ENCODE measurements at regions not wholly inside any gene's neighbourhood (a gene's known extent, or its start where the extent isn't known, plus 50 kb on each side); places are given as distances from the start of the nearest gene placed in this dataset.

DNA sequence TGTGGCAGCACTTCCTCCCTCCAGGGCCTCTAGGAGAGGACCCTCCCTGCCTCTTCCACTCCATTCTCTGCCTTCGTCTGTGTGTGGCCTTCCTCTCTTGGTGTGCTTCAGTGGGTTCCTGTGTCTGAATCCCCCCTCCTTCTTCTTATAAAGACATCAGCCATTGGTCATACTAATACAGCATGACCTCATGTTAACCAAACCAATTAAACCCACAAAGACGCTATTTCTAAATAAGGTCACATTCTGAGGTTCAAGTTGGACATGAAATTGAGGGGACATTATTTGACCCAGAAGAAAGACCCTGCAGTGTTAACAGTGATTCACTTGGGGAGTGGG lies 398.6 kb downstream of the SHANK2 start:
- TF ChIP-seq, protein P1, sequence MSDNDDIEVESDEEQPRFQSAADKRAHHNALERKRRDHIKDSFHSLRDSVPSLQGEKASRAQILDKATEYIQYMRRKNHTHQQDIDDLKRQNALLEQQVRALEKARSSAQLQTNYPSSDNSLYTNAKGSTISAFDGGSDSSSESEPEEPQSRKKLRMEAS (IDR thresholded peaks at IDR 0.05) = no peak
- TF ChIP-seq CTCF (IDR thresholded peaks at IDR 0.05; ENCODE audit: low read depth, low read length, missing input control) = no peak
- TF ChIP-seq ATF3 (IDR thresholded peaks at IDR 0.05) = no peak
- no peak for TF ChIP-seq HNF4G (IDR thresholded peaks at IDR 0.05)
- TF ChIP-seq REST (IDR thresholded peaks at IDR 0.05) = no peak
- TF ChIP-seq SP1 (IDR thresholded peaks at IDR 0.05) = no peak
- TF ChIP-seq YY1 (IDR thresholded peaks at IDR 0.05) = no peak
- TF ChIP-seq TAF1 (conservative IDR thresholded peaks at IDR 0.05) = no peak
- TF ChIP-seq, protein P2, sequence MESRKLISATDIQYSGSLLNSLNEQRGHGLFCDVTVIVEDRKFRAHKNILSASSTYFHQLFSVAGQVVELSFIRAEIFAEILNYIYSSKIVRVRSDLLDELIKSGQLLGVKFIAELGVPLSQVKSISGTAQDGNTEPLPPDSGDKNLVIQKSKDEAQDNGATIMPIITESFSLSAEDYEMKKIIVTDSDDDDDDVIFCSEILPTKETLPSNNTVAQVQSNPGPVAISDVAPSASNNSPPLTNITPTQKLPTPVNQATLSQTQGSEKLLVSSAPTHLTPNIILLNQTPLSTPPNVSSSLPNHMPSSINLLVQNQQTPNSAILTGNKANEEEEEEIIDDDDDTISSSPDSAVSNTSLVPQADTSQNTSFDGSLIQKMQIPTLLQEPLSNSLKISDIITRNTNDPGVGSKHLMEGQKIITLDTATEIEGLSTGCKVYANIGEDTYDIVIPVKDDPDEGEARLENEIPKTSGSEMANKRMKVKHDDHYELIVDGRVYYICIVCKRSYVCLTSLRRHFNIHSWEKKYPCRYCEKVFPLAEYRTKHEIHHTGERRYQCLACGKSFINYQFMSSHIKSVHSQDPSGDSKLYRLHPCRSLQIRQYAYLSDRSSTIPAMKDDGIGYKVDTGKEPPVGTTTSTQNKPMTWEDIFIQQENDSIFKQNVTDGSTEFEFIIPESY (IDR thresholded peaks at IDR 0.05) = no peak
- no peak for TF ChIP-seq RAD21 (IDR thresholded peaks at IDR 0.05)
- TF ChIP-seq FOXA1 (IDR thresholded peaks at IDR 0.05) = no peak
- no peak for TF ChIP-seq EGR1 (IDR thresholded peaks at IDR 0.05; ENCODE audit: low read depth in 2 of 2)
- no peak for TF ChIP-seq NR2F2 (IDR thresholded peaks at IDR 0.05)

Data from liver (tissue), 3 donors.